ENCODE measurements at regions not wholly inside any gene's neighbourhood (a gene's known extent, or its start where the extent isn't known, plus 50 kb on each side); places are given as distances from the start of the nearest gene placed in this dataset.

DNA sequence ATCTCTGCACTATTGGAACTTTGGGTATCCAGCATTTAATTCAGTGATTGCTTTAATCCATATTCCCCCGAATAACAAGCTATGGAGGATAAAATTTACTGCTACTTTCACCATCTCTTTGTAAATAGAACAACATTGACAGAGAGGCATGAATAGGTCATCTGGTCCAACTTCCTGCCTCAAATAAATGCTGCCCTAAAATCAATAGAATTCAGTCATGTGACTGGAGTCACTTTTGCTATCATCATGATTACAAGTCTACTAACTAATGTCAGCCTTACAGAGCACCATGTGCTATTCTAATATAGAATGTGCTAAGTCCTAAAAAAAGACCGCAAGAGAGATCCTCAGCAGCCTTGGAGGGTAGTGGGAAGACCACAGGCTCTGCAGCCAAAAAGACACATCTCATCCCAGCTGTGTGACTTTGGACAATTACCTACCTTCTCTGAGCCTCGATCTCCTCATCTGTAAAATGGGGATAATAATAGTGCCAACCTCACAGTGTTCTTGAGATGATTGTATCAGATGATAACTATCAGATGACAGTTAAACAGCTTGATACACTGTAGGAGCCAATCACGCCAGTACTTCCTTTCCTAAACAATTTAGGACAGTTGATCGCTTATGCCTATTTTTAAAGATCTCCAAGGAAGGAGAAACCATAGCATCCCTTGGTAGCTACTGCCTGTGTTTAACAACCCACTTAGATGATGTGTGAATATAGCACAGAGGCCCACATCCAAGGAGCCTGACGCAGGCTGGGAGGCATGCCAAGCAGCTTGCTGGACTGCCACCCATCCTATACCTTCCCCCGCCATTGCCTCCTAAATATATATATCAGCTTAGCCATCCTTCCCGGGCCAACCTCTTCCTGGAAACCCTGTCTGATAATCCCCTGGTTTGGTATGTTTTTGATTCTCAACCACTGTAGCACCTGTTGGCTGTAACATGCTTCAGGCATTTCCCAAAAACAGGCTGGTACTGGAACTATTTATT, 77.3 kb upstream of the PHF21A start:
- TF ChIP-seq, protein P1, sequence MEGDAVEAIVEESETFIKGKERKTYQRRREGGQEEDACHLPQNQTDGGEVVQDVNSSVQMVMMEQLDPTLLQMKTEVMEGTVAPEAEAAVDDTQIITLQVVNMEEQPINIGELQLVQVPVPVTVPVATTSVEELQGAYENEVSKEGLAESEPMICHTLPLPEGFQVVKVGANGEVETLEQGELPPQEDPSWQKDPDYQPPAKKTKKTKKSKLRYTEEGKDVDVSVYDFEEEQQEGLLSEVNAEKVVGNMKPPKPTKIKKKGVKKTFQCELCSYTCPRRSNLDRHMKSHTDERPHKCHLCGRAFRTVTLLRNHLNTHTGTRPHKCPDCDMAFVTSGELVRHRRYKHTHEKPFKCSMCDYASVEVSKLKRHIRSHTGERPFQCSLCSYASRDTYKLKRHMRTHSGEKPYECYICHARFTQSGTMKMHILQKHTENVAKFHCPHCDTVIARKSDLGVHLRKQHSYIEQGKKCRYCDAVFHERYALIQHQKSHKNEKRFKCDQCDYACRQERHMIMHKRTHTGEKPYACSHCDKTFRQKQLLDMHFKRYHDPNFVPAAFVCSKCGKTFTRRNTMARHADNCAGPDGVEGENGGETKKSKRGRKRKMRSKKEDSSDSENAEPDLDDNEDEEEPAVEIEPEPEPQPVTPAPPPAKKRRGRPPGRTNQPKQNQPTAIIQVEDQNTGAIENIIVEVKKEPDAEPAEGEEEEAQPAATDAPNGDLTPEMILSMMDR (IDR thresholded peaks at IDR 0.05; ENCODE audit: borderline replicate concordance, extremely low read depth, low read length, poor library complexity, severe bottlenecking), result no peak
- TF ChIP-seq EZH2 (IDR thresholded peaks at IDR 0.05; ENCODE audit: borderline replicate concordance, low read depth, low read length, severe bottlenecking), result no peak
